Suppressor macrophage (primary cell): ENCODE measurements at regions not wholly inside any gene's neighbourhood (a gene's known extent, or its start where the extent isn't known, plus 50 kb on each side); places are given as distances from the start of the nearest gene placed in this dataset.

Source experiments
- DNase-seq, 4 experiments: peaks; one replicate each; pipeline ENCODE4 v3.0.0-alpha.2; 2020 to 2022

GRCh38 chr17:79188048-79188447, 113.4 kb downstream of the ENGASE start:
- peak in 3 of 4 experiments; percentile 6 to 45 (median 9) for DNase-seq

- DNase-seq, result no peak
These were observed 112.6 kb downstream of the ENGASE start for GRCh38 chr17:79187186-79187585.

GRCh38 chr17:79186406-79186805, 111.8 kb downstream of the ENGASE start:
- DNase-seq, result no peak

GRCh38 chr17:79185671-79186070, 111.0 kb downstream of the ENGASE start:
- DNase-seq, result no peak

- DNase-seq, result no peak
These were observed 109.6 kb downstream of the ENGASE start for GRCh38 chr17:79184219-79184618.

GRCh38 chr17:79183293-79184158, 108.9 kb downstream of the ENGASE start:
- peak in 1 of 4 experiments; percentile 6 for DNase-seq

GRCh38 chr17:79183043-79183292, 108.3 kb downstream of the ENGASE start:
- no peak for DNase-seq

- DNase-seq, result no peak
These were observed 107.8 kb downstream of the ENGASE start for GRCh38 chr17:79182176-79183042.

GRCh38 chr17:79180358-79181005, 105.9 kb downstream of the ENGASE start:
- no peak for DNase-seq

GRCh38 chr17:79179334-79179733, 104.7 kb downstream of the ENGASE start:
- no peak for DNase-seq

- DNase-seq, result no peak
These were observed 103.3 kb downstream of the ENGASE start for GRCh38 chr17:79177877-79178276.

- DNase-seq, result no peak
These were observed 102.4 kb downstream of the ENGASE start for GRCh38 chr17:79176792-79177601.

- no peak for DNase-seq
These were observed 100.6 kb downstream of the ENGASE start for GRCh38 chr17:79174905-79175856.

- DNase-seq, result no peak
These were observed 99.7 kb downstream of the ENGASE start for GRCh38 chr17:79174193-79174765.

- no peak for DNase-seq
These were observed 96.6 kb downstream of the ENGASE start for GRCh38 chr17:79171188-79171587.

GRCh38 chr17:79169861-79170260, 95.2 kb downstream of the ENGASE start:
- no peak for DNase-seq

GRCh38 chr17:79169366-79169765, 94.7 kb downstream of the ENGASE start:
- no peak for DNase-seq

- no peak for DNase-seq
These were observed 93.9 kb downstream of the ENGASE start for GRCh38 chr17:79168486-79169055.

GRCh38 chr17:79167486-79167885, 92.9 kb downstream of the ENGASE start:
- no peak for DNase-seq

GRCh38 chr17:79165756-79166473, 91.3 kb downstream of the ENGASE start:
- no peak for DNase-seq
